Astrocyte (in vitro differentiated cells and primary cell): ENCODE measurements at regions not wholly inside any gene's neighbourhood (a gene's known extent, or its start where the extent isn't known, plus 50 kb on each side); places are given as distances from the start of the nearest gene placed in this dataset.

Experiments used
- DNase-seq: peaks from one replicate; pipeline ENCODE4 v3.0.0-alpha.2; 2010; ENCODE audit warnings: low read depth
- FAIRE-seq: peaks from 2 replicates; lab custom pipeline; 2011; peaks lifted over from hg19 to GRCh38; lab: Jason Lieb, UNC
- H2AFZ ChIP-seq: 2 replicates; pipeline ENCODE4 v1.6.0; 2012; ENCODE audit warnings: low read depth, low read length, inconsistent platforms
- H3K27ac ChIP-seq: 2 replicates; pipeline ENCODE4 v1.5.1; 2011; ENCODE audit warnings: low read depth, low read length, inconsistent platforms
- H3K27me3 ChIP-seq: 2 replicates; pipeline ENCODE4 v1.6.0; 2011; ENCODE audit warnings: low read length, inconsistent platforms; ENCODE audit not compliant: insufficient read depth
- H3K36me3 ChIP-seq: 2 replicates; pipeline ENCODE4 v1.5.1; 2011; ENCODE audit warnings: low read length, inconsistent platforms; ENCODE audit not compliant: insufficient read depth
- H3K4me1 ChIP-seq: 2 replicates; pipeline ENCODE4 v1.5.1; 2011; ENCODE audit warnings: low read length, inconsistent platforms; ENCODE audit not compliant: insufficient read depth
- H3K4me2 ChIP-seq: 2 replicates; pipeline ENCODE4 v1.6.0; 2012; ENCODE audit warnings: low read length, inconsistent platforms
- H3K4me3 ChIP-seq: 2 replicates; pipeline ENCODE4 v1.5.1; 2011; ENCODE audit warnings: low read depth, mild to moderate bottlenecking, low read length, inconsistent platforms; ENCODE audit not compliant: insufficient read depth
- H3K79me2 ChIP-seq: 2 replicates; pipeline ENCODE4 v1.6.0; 2012; ENCODE audit warnings: mild to moderate bottlenecking, low read length, inconsistent platforms; ENCODE audit not compliant: insufficient read depth
- H3K9ac ChIP-seq: 2 replicates; pipeline ENCODE4 v1.6.0; 2012; ENCODE audit warnings: mild to moderate bottlenecking, low read length, inconsistent platforms
- H3K9me3 ChIP-seq: 2 replicates; pipeline ENCODE4 v1.5.1; 2012; ENCODE audit warnings: low read depth, mild to moderate bottlenecking, low read length, inconsistent platforms; ENCODE audit not compliant: insufficient read depth
- H4K20me1 ChIP-seq: 2 replicates; pipeline ENCODE4 v1.6.0; 2012; ENCODE audit warnings: low read length, inconsistent platforms; ENCODE audit not compliant: insufficient read depth
- H3K27ac Mint-ChIP-seq: one replicate; pipeline ENCODE4 v1.8.0; 2021; ENCODE audit warnings: mild to moderate bottlenecking, mixed read lengths; ENCODE audit not compliant: unreplicated experiment
- H3K27me3 Mint-ChIP-seq: one replicate; pipeline ENCODE4 v1.8.0; 2021; ENCODE audit warnings: low read depth, mixed read lengths; ENCODE audit not compliant: unreplicated experiment
- H3K36me3 Mint-ChIP-seq: one replicate; pipeline ENCODE4 v1.8.0; 2021; ENCODE audit warnings: low read depth, mixed read lengths; ENCODE audit not compliant: unreplicated experiment
- H3K4me1 Mint-ChIP-seq: one replicate; pipeline ENCODE4 v1.8.0; 2021; ENCODE audit warnings: low read depth, mixed read lengths; ENCODE audit not compliant: unreplicated experiment
- H3K4me3 Mint-ChIP-seq: one replicate; pipeline ENCODE4 v1.8.0; 2021; ENCODE audit warnings: mild to moderate bottlenecking, moderate library complexity, mixed read lengths; ENCODE audit not compliant: unreplicated experiment
- H3K9me3 Mint-ChIP-seq: one replicate; pipeline ENCODE4 v1.8.0; 2021; ENCODE audit warnings: mild to moderate bottlenecking, mixed read lengths; ENCODE audit not compliant: unreplicated experiment
- CTCF ChIP-seq: IDR thresholded peaks from 2 replicates; pipeline ENCODE4 v1.5.1; 2011; ENCODE audit warnings: low read depth, mild to moderate bottlenecking, inconsistent platforms, low read length, moderate library complexity; ENCODE audit not compliant: insufficient read depth
- EZH2 ChIP-seq: IDR thresholded peaks from 2 replicates; pipeline ENCODE4 v1.6.1; 2012; ENCODE audit warnings: mild to moderate bottlenecking, low read length, inconsistent platforms; ENCODE audit not compliant: insufficient read depth

GRCh38 chr2:8352296-8352695 is 329.6 kb upstream of the ID2 start:
- Mint-ChIP-seq H3K27me3 (peaks cover 13% of the 10 kb centered on the region), H3K4me1 (no peaks in the 10 kb centered on the region), H3K36me3 (no peaks in the 10 kb centered on the region), H3K27ac (no peak overlapping the region), H3K4me3 (no peak overlapping the region), H3K9me3 (no peaks in the 10 kb centered on the region)
- no peak overlapping the region for H3K9ac ChIP-seq
- H3K27ac ChIP-seq: no peak overlapping the region
- no peaks in the 10 kb centered on the region for H3K4me1 ChIP-seq
- no peaks in the 10 kb centered on the region for H3K27me3 ChIP-seq
- no peak overlapping the region for H2AFZ ChIP-seq
- no peaks in the 10 kb centered on the region for H4K20me1 ChIP-seq
- H3K36me3 ChIP-seq: no peaks in the 10 kb centered on the region
- no peak for DNase-seq
- no peaks in the 10 kb centered on the region for H3K9me3 ChIP-seq
- H3K79me2 ChIP-seq: no peaks in the 10 kb centered on the region
- H3K4me3 ChIP-seq: no peak overlapping the region
- FAIRE-seq: no peak
- TF ChIP-seq CTCF (no peak), EZH2 (no peak)
- H3K4me2 ChIP-seq: no peak overlapping the region

- no peak overlapping the region for H3K4me3 Mint-ChIP-seq
- FAIRE-seq (no peak), DNase-seq (no peak)
- H4K20me1 ChIP-seq: no peaks in the 10 kb centered on the region
- no peak overlapping the region for H3K27ac ChIP-seq
- no peak for TF ChIP-seq CTCF
- no peak for TF ChIP-seq EZH2
- no peak overlapping the region for H3K27ac Mint-ChIP-seq
- H3K4me3 ChIP-seq: no peak overlapping the region
- H3K9me3 ChIP-seq: no peaks in the 10 kb centered on the region
- no peaks in the 10 kb centered on the region for H3K36me3 Mint-ChIP-seq
- no peak overlapping the region for H3K9ac ChIP-seq
- H3K27me3 Mint-ChIP-seq: peaks cover 16% of the 10 kb centered on the region
- no peaks in the 10 kb centered on the region for H3K4me1 ChIP-seq
- H3K9me3 Mint-ChIP-seq: no peaks in the 10 kb centered on the region
- H3K4me2 ChIP-seq: no peak overlapping the region
- H2AFZ ChIP-seq: no peak overlapping the region
- no peaks in the 10 kb centered on the region for H3K36me3 ChIP-seq
- H3K4me1 Mint-ChIP-seq: no peaks in the 10 kb centered on the region
- no peaks in the 10 kb centered on the region for H3K27me3 ChIP-seq
- no peaks in the 10 kb centered on the region for H3K79me2 ChIP-seq
These were observed 328.9 kb upstream of the ID2 start for GRCh38 chr2:8352989-8353388.

- FAIRE-seq (no peak), DNase-seq (no peak)
- Histone ChIP-seq H3K27ac (no peak overlapping the region), H3K4me1 (no peaks in the 10 kb centered on the region), H2AFZ (no peak overlapping the region), H3K4me2 (no peak overlapping the region), H3K36me3 (no peaks in the 10 kb centered on the region), H3K4me3 (no peak overlapping the region), H3K79me2 (no peaks in the 10 kb centered on the region), H4K20me1 (no peaks in the 10 kb centered on the region), H3K9me3 (no peaks in the 10 kb centered on the region), H3K9ac (no peak overlapping the region), H3K27me3 (no peaks in the 10 kb centered on the region)
- H3K4me1 Mint-ChIP-seq: no peaks in the 10 kb centered on the region
- TF ChIP-seq EZH2 (no peak), CTCF (no peak)
- H3K4me3 Mint-ChIP-seq: no peak overlapping the region
- H3K27me3 Mint-ChIP-seq: peaks cover 8% of the 10 kb centered on the region
- H3K36me3 Mint-ChIP-seq: no peaks in the 10 kb centered on the region
- H3K9me3 Mint-ChIP-seq: no peaks in the 10 kb centered on the region
- no peak overlapping the region for H3K27ac Mint-ChIP-seq
These were observed 326.6 kb upstream of the ID2 start for GRCh38 chr2:8355102-8355859.
